GM12875 (cell line): ENCODE measurements at regions not wholly inside any gene's neighbourhood (a gene's known extent, or its start where the extent isn't known, plus 50 kb on each side); places are given as distances from the start of the nearest gene placed in this dataset.
"Not testable (repeated sequence)": the region's sequence is repeated elsewhere in the genome, so short reads cannot be mapped to it uniquely, and the experiment has no call there.

Source experiments
- H3K4me3 ChIP-seq: one replicate; pipeline ENCODE4 v1.5.1; 2011; ENCODE audit warnings: low read depth, low read length, control low read depth
- CTCF ChIP-seq: IDR thresholded peaks from 2 replicates; pipeline ENCODE4 v1.5.1; 2011; ENCODE audit warnings: low read depth, mild to moderate bottlenecking, control low read depth, inconsistent platforms, low read length, moderate library complexity, borderline replicate concordance; ENCODE audit not compliant: insufficient read depth

DNA sequence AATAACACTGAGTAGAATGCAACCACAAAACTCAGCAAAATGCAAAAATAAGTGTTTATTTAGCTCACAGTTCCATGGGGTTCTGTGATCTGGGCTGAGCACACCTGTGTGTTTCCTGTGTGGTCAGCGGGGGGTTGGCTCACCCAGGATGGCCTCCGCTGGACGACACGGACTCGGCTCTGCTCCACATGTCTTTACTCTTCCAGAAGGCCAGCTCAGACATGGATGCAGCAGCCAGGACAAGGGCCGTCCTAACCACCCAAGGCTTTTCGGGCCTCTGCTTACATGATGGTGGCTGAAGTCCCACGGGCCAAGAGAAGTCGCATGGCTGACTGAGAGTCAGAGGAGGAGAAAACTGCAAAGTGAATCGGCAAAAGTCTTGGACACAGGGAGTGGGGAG lies 153.5 kb upstream of the IRS2 start:
- no peak for TF ChIP-seq CTCF

GRCh38 chr13:109939180-109939579 lies 152.8 kb upstream of the IRS2 start:
- no peak for TF ChIP-seq CTCF
- H3K4me3 ChIP-seq = no peak overlapping the region

More for the DNA sequence above, 153.5 kb upstream of the IRS2 start:
- H3K4me3 ChIP-seq = no peak overlapping the region

- H3K4me3 ChIP-seq = no peak overlapping the region
- TF ChIP-seq CTCF = no peak
These were observed 152.0 kb upstream of the IRS2 start for GRCh38 chr13:109938255-109938936.

- H3K4me3 ChIP-seq = not testable (repeated sequence)
These were observed 148.1 kb upstream of the IRS2 start for GRCh38 chr13:109934520-109934919.

DNA sequence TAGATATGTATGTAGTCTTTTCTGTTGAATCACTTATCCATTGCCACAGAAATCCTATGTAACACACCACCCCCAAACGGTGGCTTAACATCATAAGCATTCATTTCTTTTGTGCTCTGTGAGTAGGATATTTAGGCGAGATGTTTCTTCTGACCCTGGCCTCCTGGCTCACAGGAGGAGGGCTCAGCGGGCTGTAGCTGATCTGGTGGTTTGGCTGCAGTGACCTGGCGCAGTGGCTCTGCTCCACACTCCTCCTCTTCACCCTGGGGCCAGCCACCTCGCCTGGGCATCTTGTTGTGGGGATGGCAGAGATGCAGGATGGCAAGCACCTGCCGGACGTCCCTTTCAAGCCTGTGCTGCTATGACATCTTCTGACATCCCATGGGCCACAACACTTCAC lies 147.1 kb upstream of the IRS2 start:
- TF ChIP-seq CTCF = no peak
- no peak overlapping the region for H3K4me3 ChIP-seq

DNA sequence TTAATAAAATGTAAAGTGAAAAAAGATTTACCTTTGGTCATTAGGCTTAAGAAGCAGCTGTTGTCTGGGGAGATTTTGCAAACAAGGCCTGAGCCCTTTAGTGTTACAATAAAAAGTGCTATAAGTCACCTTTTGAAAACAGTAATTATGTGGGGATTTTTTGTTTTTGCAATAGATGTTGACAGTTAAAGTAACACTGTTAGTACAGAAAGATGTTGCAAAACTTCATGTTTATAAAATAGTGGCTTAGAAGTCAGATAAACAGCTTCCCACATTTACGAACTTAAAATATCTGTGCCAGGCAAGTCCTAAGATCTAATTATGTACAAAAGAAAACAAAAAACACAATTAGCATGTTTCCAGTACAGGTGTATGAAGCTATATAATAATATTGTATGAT lies 138.0 kb upstream of the IRS2 start:
- no peak for TF ChIP-seq CTCF

DNA sequence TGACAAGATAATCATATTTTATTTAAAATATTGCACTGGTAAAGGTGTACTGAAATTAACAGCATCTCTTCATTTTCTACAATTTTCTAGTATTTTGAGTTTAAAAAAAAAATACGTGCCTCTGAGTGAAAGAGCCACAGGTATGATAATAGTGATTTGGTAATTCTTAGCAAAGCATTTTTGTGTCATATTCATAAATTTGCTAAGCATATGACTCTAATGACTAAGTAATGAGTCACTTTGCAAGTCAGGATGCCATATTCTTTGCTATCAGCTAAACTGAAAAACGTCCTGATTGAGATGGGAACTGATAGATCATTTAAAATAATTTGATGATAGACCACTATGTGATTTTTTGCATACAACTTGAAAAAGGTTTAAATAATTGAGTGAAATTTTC lies 136.1 kb upstream of the IRS2 start:
- no peak overlapping the region for H3K4me3 ChIP-seq
- no peak for TF ChIP-seq CTCF

More for the DNA sequence above, 138.0 kb upstream of the IRS2 start:
- no peak overlapping the region for H3K4me3 ChIP-seq

DNA sequence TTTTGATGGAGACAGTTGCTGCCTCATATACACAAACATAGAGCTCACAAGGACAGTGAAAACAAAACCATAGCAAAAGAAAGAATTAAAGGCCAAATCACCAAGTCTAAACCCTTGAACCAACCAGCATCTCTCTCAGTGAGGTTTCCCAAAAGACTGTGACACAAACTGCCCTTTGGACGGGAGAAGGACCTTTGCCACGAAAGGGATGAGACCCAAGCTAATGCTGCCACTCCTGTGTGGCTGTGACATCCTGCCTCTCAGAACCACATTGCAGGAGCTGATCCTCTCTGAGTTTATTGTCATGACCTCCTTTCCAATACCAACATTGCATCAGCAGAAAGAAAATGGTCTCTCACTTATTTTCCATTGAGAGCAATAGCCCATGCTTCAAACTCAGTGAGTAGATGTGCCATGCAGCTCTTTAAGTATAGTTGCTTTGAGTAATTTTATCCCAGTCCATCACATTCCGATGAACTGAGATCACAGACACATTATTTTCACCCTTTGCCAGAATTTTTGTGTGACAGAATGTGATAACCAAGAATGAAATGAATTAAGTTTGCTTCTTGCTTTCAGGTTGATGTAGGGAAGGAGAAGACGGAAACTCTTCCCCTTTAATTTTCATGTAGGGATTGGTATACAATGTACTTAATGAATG lies 133.5 kb upstream of the IRS2 start:
- no peak for TF ChIP-seq CTCF
- no peak overlapping the region for H3K4me3 ChIP-seq
